PFSK-1 (cell line): ENCODE measurements at regions not wholly inside any gene's neighbourhood (a gene's known extent, or its start where the extent isn't known, plus 50 kb on each side); places are given as distances from the start of the nearest gene placed in this dataset.

Experiments
- POLR2AphosphoS5 ChIP-seq: IDR thresholded peaks from 2 replicates; pipeline ENCODE4 v1.6.1; 2012; ENCODE audit warnings: low read depth, mild to moderate bottlenecking, control low read depth, low read length, moderate library complexity
- TF ChIP-seq, protein P1 (sequence below), 2 experiments: IDR thresholded peaks; 2 replicates each; pipeline versions ENCODE4 v1.6.1 to v1.8.0; 2011 to 2012; ENCODE audit warnings: low read depth in 2 of 2, low read length in 2 of 2, control low read depth in 1 of 2, inconsistent platforms in 1 of 2, mild to moderate bottlenecking in 1 of 2, moderate library complexity in 1 of 2; ENCODE audit not compliant: insufficient read depth in 1 of 2

GRCh38 chr21:24127651-24128050 is 1479.6 kb downstream of the MRPL39 start:
- no peak for TF ChIP-seq POLR2AphosphoS5
- TF ChIP-seq, protein P1, sequence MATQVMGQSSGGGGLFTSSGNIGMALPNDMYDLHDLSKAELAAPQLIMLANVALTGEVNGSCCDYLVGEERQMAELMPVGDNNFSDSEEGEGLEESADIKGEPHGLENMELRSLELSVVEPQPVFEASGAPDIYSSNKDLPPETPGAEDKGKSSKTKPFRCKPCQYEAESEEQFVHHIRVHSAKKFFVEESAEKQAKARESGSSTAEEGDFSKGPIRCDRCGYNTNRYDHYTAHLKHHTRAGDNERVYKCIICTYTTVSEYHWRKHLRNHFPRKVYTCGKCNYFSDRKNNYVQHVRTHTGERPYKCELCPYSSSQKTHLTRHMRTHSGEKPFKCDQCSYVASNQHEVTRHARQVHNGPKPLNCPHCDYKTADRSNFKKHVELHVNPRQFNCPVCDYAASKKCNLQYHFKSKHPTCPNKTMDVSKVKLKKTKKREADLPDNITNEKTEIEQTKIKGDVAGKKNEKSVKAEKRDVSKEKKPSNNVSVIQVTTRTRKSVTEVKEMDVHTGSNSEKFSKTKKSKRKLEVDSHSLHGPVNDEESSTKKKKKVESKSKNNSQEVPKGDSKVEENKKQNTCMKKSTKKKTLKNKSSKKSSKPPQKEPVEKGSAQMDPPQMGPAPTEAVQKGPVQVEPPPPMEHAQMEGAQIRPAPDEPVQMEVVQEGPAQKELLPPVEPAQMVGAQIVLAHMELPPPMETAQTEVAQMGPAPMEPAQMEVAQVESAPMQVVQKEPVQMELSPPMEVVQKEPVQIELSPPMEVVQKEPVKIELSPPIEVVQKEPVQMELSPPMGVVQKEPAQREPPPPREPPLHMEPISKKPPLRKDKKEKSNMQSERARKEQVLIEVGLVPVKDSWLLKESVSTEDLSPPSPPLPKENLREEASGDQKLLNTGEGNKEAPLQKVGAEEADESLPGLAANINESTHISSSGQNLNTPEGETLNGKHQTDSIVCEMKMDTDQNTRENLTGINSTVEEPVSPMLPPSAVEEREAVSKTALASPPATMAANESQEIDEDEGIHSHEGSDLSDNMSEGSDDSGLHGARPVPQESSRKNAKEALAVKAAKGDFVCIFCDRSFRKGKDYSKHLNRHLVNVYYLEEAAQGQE (IDR thresholded peaks at IDR 0.05; ENCODE audit: insufficient read depth in 1 of 2, low read depth in 2 of 2, low read length in 2 of 2), result no peak
